HG03064 (cell line): ENCODE measurements at regions not wholly inside any gene's neighbourhood (a gene's known extent, or its start where the extent isn't known, plus 50 kb on each side); places are given as distances from the start of the nearest gene placed in this dataset.

Source experiments
- ATAC-seq: cut with Tn5 transposase; IDR thresholded peaks from one replicate; pipeline ENCODE4 v1.9.1; 2021; ENCODE audit warnings: low read depth; ENCODE audit not compliant: unreplicated experiment

DNA sequence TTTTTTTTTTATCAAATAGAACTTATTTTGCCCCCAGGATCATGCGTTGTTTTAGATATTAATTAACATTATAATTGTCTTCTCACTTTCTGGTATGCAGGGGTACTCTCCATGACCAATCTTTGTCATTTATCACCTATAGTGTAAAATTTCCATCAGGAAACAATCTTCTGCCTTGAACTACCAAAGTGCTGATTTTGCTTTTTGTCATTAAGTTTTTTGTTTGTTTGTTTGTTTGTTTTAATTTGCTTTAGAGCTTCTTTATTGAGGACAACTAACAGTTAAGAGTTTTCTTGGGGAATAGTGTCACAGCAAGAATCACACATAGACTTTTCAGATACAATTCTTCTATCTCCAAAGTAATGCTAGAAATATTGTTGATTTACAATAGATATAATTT lies 171.2 kb upstream of the PRPS1L1 start:
- no peak for ATAC-seq

DNA sequence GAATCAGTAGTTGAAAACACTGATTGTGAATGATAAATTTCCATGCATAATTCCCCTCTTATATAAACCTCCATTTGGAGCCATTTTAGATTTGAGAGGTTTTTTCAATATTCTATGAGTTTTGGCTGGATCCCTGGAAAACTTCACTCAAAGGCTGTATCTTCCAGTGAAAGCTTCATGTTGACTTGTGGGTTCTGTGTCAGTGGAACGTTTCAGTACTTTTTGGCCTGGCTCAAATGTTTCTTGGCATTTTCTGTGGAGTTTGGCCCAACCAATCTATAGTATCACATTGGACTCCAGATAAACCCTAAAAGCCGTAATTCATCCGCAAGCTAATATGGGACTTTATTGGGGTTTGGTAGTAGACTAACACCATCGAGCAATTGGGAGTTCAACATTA lies 172.6 kb upstream of the PRPS1L1 start:
- ATAC-seq: no peak

DNA sequence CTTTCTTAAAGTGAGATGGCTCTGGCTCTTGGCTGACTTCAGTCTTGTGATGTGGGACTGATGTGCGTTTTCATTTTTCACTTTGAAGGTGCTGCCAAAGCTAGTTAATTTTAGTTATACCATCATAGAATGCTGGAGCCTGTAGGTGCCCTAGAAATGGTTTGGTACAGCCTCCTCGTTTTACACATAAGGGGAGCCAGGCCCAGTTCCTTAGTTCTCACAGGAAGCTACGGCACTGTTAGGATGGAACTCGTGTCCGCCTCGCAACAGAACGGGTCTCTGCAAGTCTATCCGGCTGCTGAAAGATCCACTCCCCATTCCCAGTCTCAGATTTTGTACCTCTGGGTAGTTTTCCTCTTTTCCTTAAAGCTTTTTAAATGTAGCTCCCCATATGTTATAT lies 173.2 kb upstream of the PRPS1L1 start:
- no peak for ATAC-seq

DNA sequence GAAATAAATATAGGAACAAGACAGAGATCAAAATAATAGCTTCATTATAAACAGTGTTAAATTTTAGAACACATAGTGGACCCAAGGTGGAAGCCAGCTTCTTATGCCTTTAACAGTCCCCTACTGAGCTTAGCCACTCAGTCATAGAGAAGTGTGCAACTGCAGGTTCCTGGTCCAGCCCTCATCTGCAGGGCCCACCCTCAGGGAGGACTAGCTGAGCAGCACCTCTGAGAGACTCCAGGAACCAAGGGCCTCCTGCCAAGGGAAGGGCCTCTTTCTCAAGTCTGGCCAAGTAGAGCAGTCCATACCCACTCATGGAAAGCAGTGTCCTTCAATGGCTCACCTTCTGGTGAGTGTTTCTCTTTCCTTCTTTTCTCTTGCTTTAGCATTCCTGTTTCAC lies 173.7 kb upstream of the PRPS1L1 start:
- no peak for ATAC-seq

DNA sequence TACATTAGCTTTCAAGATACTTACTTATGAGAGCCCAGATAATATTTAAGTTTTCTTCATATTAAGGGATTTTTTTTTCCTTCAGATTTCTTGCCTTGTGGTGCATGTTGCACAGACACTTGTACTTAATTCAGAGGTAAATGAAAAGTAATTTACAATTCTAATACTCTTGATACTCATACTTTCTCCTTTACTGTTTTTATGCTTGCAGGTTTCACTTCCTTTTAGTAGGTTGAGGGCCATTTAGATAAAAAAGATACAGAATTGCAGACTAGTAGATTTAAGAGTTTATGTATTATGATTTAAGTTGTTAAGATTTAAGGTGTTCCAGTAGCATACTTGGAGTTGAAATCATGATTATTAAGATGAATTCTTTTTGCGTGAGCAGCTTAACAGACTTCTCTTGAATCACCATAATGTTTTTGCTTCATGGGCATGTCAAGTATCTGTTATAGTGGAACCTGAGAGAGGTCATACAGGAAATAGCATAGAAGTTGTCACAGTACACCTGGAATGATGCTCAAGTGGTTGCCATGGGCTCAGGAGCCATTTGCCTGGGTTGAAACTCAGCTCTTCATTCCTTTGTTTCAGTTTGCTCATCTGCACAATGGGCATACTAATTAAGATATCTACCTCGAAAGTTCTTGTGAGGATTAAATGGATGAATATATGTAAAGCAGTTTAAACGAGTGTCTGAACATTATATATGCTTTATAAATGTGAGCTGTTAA lies 174.8 kb upstream of the PRPS1L1 start:
- ATAC-seq: no peak

DNA sequence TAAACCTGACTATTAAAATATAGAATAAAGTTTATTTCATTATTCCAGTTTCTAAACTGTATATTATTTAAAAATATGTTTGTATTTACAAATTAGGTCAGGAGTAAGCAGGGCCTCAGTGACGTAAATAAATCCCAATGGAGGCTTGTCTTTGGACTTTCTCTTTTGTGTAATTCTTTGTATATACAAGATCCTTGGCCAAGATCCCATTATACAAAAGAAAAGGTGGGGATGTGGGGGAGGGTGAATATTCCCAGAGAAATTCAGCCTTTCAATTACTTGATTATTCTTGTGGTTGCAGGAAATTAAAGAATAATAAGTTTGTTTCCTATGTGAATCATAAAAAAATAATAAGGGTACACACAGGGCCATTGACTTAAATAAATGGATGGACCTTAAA lies 178.7 kb upstream of the PRPS1L1 start:
- no peak for ATAC-seq

DNA sequence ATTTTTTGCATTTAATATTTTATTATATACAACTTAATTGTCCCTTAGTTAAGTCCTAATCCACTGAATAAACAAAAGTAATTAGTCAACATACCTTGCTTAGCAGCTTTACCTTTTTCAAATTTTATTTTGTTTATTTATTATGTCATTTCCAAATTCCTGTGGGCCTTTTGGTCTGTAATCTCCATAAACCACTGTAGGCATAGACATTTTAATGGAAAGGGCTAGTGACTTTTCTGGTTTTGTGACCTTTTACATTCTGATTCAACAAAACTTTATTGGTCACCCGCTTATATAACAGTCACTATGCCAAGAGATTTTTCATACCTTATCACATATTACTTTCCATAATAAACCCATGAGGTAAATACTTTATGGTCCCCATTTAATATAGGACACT lies 181.3 kb upstream of the PRPS1L1 start:
- no peak for ATAC-seq

DNA sequence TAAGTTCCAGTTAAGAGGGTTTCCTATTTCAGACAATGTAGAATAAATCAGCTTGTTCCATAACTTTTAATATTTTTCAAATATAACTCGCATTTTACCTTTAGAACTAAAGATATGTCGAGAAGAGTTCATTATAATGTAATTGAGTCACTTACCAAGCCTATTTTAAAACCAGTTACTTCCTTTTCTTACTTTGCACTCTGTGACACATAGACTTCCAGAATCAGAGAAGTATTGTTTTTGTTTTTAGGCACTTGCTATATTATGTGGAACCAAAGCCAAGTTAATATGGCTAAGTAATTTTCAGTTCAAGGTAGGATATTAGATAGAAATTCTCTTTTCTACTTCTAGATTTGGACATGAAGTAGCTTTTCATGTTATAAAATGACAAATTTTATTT lies 182.7 kb upstream of the PRPS1L1 start:
- ATAC-seq: no peak

DNA sequence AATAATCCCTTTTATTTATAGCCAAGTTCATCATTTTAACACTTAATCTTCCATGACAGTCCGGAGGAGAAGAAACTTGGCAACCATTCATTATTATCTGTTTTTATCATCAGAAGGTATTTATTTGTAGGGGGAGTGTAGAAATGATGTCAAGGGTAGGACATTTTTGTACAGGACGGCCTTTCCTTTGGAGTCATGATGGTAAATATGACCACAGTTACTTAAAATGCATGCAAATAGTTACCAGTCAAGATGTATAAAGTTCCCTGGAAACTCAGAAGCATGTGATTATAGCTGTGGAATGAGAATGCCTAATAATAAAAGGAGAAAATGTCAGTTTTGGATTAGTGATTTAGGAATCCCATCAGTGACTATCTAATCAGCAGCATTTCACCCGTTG lies 183.1 kb upstream of the PRPS1L1 start:
- no peak for ATAC-seq

DNA sequence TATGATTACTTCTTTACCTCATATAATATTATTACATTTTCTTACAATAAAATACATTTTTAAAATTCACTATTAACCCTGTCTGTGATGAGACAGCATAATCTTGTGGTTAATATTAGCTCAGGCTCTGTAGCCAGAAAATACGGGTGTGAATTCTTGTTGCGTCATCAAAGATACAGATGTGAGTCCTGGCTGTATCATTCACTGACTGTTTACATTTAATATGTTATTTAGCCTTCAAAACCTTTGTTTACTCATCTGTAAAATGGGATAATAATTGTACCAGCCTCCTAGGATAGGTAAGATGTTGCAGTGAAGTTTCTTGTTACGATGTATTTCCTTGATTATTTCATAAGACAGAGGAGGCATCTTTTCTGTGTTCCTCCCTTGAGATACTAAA lies 184.7 kb upstream of the PRPS1L1 start:
- ATAC-seq: no peak

DNA sequence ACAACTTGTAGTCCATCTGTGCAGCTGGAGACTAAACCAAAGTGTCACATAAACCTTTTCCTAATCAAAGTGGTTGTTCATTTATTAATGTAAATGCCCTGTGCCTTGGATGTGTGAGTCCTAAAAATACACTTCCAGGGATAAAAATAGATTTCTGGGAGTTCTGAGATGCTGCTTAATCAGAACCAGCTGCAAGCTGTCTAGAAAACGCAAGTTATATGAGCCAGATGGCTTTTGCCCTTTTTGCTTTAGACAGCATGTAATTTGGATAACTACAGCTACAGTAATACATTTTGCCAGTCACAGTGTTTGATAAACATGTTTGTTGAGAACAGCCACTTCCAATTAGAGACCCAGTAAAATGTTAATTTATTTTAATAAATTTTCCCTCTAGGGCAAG lies 185.1 kb upstream of the PRPS1L1 start:
- no peak for ATAC-seq

DNA sequence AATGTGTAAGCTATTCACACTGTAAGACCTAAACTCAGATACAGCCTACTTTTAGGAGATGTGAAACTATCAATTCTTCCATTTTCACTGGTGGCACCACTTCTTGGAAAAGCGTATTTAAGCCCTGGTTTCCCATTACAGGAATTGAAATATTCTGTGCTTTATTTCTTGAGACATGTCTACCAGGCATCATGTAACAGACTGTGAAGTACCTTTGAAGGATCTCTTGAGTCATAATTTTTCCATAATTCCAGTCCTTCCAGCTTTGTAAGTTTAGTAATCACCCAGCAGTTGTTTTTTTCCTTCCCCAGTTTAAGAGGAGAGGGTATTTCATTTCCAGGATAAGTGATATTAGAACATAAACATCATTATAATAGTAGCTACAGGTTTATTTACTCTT lies 186.0 kb upstream of the PRPS1L1 start:
- ATAC-seq: no peak

DNA sequence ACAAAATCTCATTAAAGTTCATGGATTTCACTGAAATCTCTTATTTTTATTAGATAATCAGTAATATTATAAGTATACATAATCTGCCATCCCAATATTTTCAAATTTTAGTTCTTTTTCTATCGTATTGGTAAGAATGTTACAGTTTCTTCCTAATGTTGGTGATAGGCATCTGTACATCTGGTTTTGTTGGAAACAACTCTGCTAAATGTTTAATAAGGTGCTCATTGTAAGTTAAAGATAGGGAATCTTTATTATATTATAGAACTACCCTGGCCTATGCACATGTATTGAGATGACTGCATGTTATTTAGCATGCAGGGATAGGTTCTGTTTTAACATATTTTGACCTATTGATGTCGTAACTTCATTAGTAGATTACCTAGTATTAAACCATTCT lies 188.6 kb upstream of the PRPS1L1 start:
- no peak for ATAC-seq

DNA sequence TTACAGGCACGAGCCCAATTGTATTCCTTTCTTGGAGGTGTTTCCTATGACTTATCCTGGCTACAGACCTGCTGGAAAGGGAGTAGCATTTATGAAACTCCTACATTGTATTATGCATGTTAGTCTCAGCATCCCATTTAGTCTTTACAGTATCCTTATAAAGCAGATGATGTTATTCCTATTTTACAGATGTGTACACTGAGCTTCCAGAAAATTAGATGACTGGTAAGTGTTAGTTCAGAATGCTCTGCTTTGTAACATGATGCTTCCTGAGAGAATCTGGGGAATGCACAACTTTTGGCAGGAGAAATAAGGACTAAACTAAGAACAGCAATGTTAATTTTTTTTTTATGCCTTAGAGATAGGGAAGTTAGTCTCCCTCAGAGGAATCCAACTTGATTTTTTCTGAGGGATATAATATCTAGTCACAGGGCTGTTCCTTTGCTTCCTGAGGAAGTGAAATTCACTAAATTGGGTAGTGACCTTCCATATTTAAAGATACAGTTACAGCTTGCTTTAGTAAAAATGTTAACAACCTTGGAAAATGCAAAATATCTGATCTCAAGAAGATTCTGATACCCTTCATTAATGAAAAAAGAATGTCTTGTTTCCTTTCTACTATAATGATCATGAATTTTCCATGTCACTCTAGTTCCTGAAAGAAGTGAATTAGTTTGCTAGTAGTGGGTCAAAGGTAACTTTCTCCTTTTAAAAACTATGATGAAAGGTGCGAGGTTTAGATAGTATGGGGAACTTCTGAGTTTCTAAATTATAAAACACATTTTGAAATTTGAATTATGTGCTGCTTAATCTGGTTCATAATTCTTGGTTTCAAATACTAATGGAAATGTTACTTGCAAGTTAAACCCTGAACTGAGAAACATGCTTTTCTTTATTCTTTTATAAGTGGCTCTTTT lies 194.0 kb upstream of the PRPS1L1 start:
- ATAC-seq: no peak

DNA sequence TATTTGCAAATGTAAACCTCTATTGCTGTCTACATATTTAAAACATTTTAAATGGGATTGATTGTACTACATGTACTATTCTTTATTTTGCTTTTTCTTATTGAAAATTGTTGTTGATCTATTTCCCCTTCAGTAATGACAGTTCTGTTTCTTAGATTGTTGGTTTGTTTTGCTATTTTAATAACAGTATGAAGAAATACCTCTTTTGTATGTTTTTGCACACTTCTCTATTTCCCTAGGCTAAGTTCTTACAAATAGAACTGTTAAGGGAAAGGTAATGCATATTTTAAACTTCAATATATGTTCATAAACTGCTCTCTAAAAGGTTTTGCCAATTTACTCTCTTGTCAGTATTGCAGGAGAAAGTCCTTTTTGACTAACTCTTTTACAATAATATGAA lies 195.0 kb upstream of the PRPS1L1 start:
- ATAC-seq: no peak

DNA sequence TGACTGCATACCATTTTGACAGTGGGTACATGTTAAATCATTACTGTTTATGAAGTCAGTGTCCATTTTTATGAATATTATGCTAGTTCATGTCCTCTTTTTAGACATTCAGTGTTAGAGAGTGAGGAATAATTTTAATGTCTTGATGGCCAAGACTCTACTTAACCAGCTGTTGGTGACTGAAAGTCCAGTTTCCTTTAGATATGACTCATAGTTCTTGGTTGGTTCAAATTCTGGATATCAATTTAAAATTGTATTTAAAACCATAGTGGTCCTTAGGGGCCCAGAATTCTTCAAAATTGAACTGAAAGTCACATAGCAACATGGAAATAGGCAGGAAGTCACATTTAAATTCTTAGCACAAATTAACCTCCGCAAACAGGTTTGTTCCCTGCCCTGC lies 196.5 kb upstream of the PRPS1L1 start:
- no peak for ATAC-seq

DNA sequence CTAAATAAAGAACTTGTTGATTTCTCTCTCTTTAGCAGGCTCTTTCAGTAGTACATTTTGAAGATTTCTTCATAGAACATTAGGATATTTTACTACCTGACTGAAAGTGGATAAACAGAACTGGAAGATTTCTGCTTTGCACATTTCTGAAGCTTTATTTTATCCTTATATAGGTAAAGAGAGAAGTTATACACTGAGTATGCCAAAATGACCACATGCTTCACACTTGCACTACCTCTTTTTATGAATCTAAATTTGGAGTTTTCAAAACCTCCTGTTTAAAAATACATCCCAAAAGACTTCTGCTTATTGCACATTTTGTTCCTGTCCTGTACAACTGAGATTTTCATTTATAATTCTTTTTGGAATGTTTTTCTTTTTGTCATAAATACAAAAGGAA lies 197.4 kb upstream of the PRPS1L1 start:
- ATAC-seq: no peak

DNA sequence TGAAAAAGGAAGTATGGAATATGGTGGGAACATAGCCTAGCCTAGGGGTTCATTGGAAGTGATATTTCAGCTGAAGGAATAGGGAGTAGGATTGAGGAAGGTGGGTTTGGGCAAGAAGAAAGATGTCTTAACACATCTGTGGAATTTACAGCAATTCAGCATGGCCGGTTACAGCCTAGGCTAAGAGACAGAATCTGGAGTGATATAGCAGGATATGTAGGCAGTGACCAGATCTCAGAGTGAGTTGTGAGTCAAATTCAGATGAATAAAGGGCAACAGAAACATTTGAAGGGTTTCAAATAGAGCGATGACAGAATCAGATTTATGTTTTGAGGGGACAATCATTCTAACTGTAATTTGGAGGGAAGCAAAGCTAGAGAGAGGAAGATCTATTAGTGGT lies 199.0 kb upstream of the PRPS1L1 start:
- no peak for ATAC-seq

DNA sequence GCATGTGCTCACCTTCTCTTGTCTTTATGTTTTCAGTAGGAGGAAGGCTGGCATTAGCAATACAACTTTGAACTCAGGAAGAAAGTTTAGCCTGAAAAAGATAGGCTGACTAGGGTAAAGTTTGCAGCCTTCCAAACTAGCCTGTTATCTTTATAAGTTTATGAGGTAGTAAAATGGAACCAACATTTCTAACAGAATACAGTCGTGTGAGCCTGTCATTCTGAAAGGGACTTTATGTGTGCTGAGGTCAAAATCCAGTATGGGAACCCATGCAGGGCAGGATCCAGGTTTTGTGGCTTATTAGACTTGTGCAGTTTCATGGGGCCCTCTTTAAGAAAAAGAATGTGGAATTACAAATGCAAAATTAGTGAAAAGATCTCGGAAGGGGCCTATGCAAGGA lies 201.0 kb upstream of the PRPS1L1 start:
- ATAC-seq: no peak

DNA sequence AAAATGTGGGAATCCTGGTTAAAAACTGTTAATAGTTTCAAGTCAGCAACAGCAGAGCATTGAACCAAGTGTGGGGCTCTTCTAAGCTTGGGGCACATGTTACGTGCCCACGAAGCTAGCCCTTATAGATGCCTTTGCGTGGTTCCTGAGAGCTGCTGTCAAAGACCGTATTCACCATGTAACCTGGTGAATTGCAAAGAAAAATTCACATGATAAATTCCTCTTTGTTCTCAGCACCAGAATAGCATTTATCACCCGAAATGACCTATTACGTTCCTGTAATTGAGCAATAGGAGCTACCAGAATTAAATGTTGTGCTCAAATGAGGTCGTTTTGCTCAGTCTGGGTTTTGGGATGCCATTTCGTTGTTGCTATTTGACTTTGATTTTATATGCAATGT lies 202.6 kb upstream of the PRPS1L1 start:
- ATAC-seq: no peak

DNA sequence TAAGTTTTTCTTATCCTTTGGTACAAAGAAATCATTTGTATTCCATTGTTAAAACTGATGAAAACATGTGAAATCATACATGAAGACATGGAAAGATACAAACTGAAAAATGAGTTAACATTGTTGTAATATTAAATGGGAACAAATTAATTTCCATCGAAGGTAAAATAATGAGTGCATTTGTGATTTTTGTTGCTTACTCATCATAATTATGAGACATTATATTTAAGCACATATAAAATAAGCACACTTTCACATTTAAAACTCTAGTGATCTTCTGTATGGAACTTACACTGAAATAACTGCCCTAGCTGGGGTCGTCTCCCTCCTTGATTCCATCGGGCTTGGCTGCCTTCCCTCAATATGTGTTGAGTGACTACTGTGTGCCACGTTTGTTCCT lies 204.2 kb upstream of the PRPS1L1 start:
- ATAC-seq: no peak

DNA sequence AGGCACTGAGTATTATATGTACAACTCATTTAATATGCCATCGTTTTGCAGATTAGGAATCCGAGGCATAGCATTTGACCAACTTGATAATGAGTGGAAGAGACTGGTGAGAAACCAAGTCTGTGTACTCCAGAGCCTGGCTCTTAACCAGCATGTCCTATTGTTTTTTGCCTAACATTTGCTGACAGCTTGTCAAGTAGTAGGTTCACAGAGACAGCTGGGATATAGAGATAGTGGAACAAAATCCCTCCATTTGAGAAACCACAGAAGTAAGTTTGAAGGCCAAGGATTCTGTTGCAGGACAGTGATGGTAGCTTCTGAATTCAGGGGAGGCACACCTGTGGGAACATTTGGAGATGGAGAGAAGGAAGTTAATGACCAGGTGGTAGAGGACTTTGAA lies 206.9 kb upstream of the PRPS1L1 start:
- ATAC-seq: no peak
